B cell (primary cell): ENCODE measurements at regions not wholly inside any gene's neighbourhood (a gene's known extent, or its start where the extent isn't known, plus 50 kb on each side); places are given as distances from the start of the nearest gene placed in this dataset.

Experiments
- CTCF ChIP-seq: fragments of 200-600 bp; IDR thresholded peaks from one replicate; pipeline ENCODE4 v1.8.0; 2022; ENCODE audit warnings: antibody characterized with exemption, mild to moderate bottlenecking
- EZH2 ChIP-seq: IDR thresholded peaks from 2 replicates; pipeline ENCODE4 v1.6.1; 2012; ENCODE audit warnings: borderline replicate concordance, low read depth, mild to moderate bottlenecking, moderate library complexity, low read length; ENCODE audit not compliant: insufficient read depth, poor library complexity, severe bottlenecking

- TF ChIP-seq CTCF, result no peak
- no peak for TF ChIP-seq EZH2
Measured at GRCh38 chr17:79189305-79189704, 114.7 kb downstream of the ENGASE start.
